Keratinocyte (primary cell): ENCODE measurements at regions not wholly inside any gene's neighbourhood (a gene's known extent, or its start where the extent isn't known, plus 50 kb on each side); places are given as distances from the start of the nearest gene placed in this dataset.

Experiments used
- EZH2 ChIP-seq: IDR thresholded peaks from one replicate; pipeline ENCODE4 v1.6.1; 2012; ENCODE audit warnings: inconsistent platforms, mild to moderate bottlenecking, low read length, moderate library complexity
- TF ChIP-seq, protein P1 (sequence below), 3 experiments: IDR thresholded peaks in 1 of 3; conservative IDR thresholded peaks in 1 of 3; optimal IDR thresholded peaks in 1 of 3; 2 replicates in 2 of 3; 3 replicates in 1 of 3; pipeline versions ENCODE3 to v1.5.1; 2011; ENCODE audit warnings: low read length in 3 of 3, mild to moderate bottlenecking in 3 of 3, moderate library complexity in 2 of 3, control low read depth in 1 of 3, inconsistent platforms in 1 of 3; ENCODE audit not compliant: insufficient read depth in 2 of 3; ENCODE audit errors: extremely low read depth in 1 of 3

DNA sequence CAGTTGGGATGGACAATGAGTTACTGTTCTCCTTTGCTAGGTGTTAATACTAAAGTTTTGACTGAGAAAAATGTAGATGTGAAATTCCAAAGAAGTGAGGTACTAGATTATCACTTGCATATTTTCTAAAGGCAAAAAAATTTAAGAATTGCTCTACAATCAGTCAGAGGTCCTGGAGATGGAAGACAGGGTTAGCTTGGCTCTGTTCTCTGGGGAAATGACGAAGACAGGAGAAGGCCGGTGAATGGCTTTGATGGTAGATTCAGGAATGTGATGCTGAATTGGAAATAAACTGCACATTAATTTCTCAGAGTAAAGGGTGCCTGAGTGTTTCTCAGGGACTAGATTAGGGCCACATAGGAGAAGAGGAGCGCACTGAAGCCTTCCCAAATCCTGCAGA, 214.0 kb upstream of the LEF1 start:
- TF ChIP-seq, protein P1, sequence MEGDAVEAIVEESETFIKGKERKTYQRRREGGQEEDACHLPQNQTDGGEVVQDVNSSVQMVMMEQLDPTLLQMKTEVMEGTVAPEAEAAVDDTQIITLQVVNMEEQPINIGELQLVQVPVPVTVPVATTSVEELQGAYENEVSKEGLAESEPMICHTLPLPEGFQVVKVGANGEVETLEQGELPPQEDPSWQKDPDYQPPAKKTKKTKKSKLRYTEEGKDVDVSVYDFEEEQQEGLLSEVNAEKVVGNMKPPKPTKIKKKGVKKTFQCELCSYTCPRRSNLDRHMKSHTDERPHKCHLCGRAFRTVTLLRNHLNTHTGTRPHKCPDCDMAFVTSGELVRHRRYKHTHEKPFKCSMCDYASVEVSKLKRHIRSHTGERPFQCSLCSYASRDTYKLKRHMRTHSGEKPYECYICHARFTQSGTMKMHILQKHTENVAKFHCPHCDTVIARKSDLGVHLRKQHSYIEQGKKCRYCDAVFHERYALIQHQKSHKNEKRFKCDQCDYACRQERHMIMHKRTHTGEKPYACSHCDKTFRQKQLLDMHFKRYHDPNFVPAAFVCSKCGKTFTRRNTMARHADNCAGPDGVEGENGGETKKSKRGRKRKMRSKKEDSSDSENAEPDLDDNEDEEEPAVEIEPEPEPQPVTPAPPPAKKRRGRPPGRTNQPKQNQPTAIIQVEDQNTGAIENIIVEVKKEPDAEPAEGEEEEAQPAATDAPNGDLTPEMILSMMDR (optimal IDR thresholded peaks at IDR 0.05 in 1 of 3, IDR thresholded peaks at IDR 0.05 in 1 of 3, conservative IDR thresholded peaks at IDR 0.05 in 1 of 3; ENCODE audit: extremely low read depth in 1 of 3, insufficient read depth in 2 of 3, low read length in 3 of 3), result no peak
- TF ChIP-seq EZH2, result no peak
